ENCODE measurements at regions not wholly inside any gene's neighbourhood (a gene's known extent, or its start where the extent isn't known, plus 50 kb on each side); places are given as distances from the start of the nearest gene placed in this dataset.
"Not testable (repeated sequence)": the region's sequence is repeated elsewhere in the genome, so short reads cannot be mapped to it uniquely, and the experiment has no call there.

- intact Hi-C loops (cut with micrococcal nuclease): no loop called here
Measured at GRCh38 chr3:194249323-194250097, 101.6 kb downstream of the CPN2 start.

DNA sequence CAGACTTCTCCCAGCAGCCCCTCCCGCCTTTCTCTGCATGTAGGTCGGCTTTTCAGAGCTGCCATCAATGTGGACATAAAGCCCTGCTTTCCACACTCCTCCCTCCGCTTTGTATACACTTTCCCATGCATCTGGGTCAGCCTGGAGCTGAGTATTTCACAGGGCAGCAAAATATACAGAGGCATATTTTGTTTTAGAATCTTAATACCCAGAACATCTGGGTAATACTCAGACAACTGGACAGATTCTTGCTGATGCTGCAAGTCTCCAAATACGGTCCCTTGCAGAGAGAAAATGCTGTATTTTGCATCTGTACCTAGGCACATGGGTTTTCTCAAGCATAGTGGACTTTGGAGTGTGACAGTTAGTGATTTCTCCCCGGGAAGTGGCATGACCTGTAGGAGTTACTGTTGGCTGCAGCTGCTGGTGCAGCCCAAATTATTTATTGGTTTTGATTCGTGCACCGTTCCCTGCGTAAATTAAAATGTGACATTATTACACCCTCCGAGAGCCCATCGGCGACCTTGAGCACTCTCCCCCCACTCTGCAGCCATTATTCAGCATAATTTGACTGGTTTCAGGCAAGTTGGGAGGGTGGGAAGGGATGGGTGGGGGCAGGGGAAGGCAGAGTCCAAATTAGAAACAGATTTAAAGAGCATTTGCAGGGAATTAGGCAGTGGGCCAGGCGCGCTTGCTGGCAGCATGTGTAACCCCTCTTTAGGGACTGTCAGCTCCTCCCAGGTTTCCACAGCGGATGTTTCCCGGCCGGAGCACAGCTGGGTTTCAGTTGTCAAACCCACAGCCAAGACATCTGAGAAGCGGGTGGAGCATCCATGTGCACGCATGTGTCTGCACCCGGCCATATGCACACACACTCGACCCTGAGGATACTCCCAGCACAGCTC lies 100.8 kb downstream of the CPN2 start:
- intact Hi-C loops (cut with micrococcal nuclease): no loop called here

DNA sequence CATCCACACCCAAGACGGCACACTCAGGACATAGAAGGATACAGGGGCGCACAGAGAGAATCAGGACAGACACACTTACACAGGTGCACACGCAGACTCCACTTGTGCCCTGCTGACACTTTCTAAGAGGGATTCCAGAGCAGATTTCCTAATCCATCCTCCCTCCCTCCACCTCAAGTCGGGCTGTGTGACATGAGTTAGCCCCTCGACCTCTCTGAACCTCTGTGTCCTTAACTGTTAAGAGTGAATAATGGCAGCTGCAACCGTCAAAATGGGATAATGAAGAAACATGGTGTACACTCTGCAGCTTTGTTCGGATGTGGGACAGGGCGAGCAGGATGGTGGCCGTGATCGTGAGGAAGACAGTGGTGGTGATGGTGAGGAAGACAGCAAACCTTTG lies 100.1 kb downstream of the CPN2 start:
- intact Hi-C loops (cut with micrococcal nuclease): no loop called here

GRCh38 chr3:194251461-194251860 lies 99.7 kb downstream of the CPN2 start:
- intact Hi-C loops (cut with micrococcal nuclease): no loop called here

- intact Hi-C loops (cut with micrococcal nuclease): no loop called here
Measured at GRCh38 chr3:194251891-194252560, 99.1 kb downstream of the CPN2 start.

GRCh38 chr3:194253270-194253669 lies 97.9 kb downstream of the CPN2 start:
- intact Hi-C loops (cut with micrococcal nuclease): no loop called here

GRCh38 chr3:194254040-194254439 lies 97.1 kb downstream of the CPN2 start:
- intact Hi-C loops (cut with micrococcal nuclease): no loop called here

GRCh38 chr3:194255252-194256039 lies 95.7 kb downstream of the CPN2 start:
- intact Hi-C loops (cut with micrococcal nuclease): loop anchor here (1.0 to 5.0 kb wide), 2 partner anchors 52 to 118 kb away; partner anchors contain the start of gene HES1

- intact Hi-C loops (cut with micrococcal nuclease): loop anchor here (5.0 kb wide), 1 partner anchor 119 kb away; the partner anchor contains the start of gene HES1
Measured at GRCh38 chr3:194256040-194256945, 94.8 kb downstream of the CPN2 start.

DNA sequence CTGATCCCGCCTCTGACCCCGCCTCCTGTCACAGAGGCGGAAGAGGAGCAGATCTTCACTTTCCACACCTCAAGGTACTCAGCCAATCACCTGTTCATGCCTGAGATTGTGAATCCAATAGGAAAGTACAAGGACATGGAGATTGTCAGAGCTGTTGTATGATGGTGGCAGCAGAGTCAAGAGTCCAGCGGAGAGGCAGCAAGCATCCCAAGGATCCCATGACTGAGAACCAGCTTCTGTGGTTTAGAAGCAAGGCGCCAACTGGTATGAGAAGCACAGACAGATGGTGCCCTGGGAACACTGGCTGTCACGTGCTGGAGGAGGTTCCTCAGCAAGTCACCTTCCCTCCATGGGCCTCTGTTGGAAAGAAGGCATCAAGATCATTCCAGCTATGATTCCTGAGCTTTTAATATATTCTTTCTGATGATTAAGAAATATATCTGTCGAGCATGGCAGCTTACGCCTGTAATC lies 93.9 kb downstream of the CPN2 start:
- intact Hi-C loops (cut with micrococcal nuclease): loop anchor here (5.0 kb wide), 1 partner anchor 120 kb away; the partner anchor contains the start of gene HES1

DNA sequence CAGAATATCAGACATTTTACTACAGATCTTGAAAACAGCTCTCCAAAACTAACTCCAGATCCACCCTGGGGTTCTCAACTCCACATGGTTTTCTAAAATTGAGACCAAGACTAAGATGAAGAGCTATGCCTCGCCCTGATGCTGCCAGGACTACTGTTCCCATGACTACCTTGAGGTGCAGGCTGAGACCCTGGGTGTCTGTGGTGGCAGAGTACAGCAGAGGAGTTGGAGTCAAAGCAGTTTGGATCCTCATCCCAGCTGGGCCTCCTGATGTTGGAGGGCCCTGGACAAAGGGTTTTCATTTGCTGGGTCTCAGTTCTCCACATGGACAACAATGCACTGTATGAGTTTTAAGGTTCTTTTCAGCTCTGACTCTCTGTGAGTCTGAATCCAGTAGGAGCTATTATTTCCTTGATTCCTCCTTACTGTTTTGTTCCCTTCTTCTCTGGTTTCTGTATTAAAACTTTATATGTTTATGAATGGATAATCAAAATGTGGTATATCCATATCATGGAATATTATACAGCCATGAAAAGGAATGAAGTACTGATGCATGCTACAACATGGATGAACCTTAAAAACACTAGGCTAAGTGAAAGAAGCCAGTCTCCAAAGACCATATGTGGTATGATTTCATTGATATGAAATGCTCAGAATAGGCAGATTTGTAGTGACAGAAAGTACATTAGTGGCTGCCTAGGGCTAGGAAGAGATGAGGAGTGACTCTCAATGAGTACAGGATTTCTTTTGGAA lies 93.0 kb downstream of the CPN2 start:
- intact Hi-C loops (cut with micrococcal nuclease): loop anchor here (5.0 kb wide), 1 partner anchor 121 kb away; the partner anchor contains the start of gene HES1

DNA sequence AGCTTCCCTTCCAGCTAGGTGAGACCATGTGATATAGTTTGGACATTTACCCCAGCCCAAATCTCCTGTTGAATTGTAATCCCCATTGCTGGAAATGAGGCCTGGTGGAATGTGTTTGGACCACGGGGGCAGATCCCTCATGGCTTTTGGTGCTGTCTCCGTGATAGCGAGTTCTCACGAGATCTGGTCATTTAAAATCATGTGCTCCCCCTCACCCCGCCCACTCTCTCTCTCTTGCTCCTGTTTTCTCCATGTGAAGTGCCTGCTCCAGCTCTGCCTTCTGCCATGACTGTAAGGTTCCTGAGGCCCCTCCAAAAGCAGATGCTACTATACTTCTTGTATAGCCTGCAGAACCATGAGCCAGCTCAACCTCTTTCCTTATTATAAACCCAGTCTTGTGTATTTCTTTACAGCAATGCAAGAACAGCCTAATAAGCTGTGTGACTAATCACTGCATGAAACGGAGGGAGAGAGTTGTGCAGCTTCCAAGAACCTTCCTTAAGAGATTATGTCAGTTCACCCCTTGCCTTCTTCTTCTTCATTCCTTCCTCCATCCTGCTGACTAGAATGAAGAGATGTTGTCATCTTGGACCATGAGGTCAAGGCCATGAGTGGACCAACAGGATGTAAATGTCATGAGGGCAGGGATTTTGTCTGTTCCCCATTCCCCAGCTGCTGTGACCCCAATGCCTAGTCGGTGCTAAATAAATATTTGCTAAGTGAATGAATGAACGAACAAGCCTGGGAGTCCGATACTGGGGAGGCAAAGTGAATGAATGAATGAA lies 91.0 kb downstream of the CPN2 start:
- intact Hi-C loops (cut with micrococcal nuclease): loop anchor here (5.0 kb wide), 1 partner anchor 123 kb away; the partner anchor contains the start of gene HES1

GRCh38 chr3:194261581-194262063 lies 89.5 kb downstream of the CPN2 start:
- intact Hi-C loops (cut with micrococcal nuclease): no loop called here

GRCh38 chr3:194262176-194262924 lies 88.8 kb downstream of the CPN2 start:
- intact Hi-C loops (cut with micrococcal nuclease): no loop called here

DNA sequence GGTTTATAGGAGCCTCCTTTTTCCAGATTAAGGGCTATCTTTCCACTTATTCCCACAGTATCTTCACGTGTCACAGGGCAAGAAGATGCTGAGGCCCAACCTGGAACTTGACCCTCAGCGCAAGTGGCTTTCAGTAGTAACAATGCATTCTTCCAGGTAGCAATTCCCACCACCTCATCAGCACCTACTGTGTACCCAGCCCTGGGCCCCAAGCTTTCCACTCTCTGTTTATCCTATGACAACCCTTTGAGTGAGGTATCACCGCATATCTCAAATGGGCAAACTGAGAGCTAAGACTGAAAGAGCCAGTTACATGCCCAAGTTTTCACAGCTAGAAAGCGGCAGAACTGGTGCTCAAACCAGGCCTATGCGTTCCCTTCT lies 88.2 kb downstream of the CPN2 start:
- intact Hi-C loops (cut with micrococcal nuclease): no loop called here

- intact Hi-C loops (cut with micrococcal nuclease): not testable (repeated sequence)
Measured at GRCh38 chr3:194264631-194265504, 86.3 kb downstream of the CPN2 start.

Measured in T-helper 2 cell treated with Interferon-gamma antibody and Interleukin-4, amounts not matched to agents 100 ng/mL and 5 ng/mL, for 36 hours (primary cell).